Suprapubic skin (tissue), 4 donors: ENCODE measurements at regions not wholly inside any gene's neighbourhood (a gene's known extent, or its start where the extent isn't known, plus 50 kb on each side); places are given as distances from the start of the nearest gene placed in this dataset.

Experiments used
- DNase-seq, 2 donors: peaks; one replicate each; pipeline ENCODE4 v3.0.0-alpha.2; 2019; ENCODE audit warnings: low spot score in 2 of 2
- H3K27ac ChIP-seq: fragments of 200-600 bp; sonication (generic); one replicate; pipeline ENCODE4 v1.5.1; 2019
- H3K27me3 ChIP-seq: fragments of 200-600 bp; sonication (generic); one replicate; pipeline ENCODE4 v1.5.1; 2019
- H3K36me3 ChIP-seq: fragments of 200-600 bp; sonication (generic); one replicate; pipeline ENCODE4 v1.5.1; 2019
- H3K4me1 ChIP-seq: fragments of 200-600 bp; sonication (generic); one replicate; pipeline ENCODE4 v1.5.1; 2019
- H3K4me3 ChIP-seq: fragments of 200-600 bp; sonication (generic); one replicate; pipeline ENCODE4 v1.5.1; 2019; ENCODE audit warnings: mild to moderate bottlenecking
- H3K9me3 ChIP-seq: fragments of 200-600 bp; sonication (generic); one replicate; pipeline ENCODE4 v1.5.1; 2019
- EP300 ChIP-seq: sonication (generic); formaldehyde crosslinking; IDR thresholded peaks from one replicate; pipeline ENCODE4 v1.6.1; 2017; ENCODE audit warnings: antibody characterized with exemption
- POLR2A ChIP-seq, 2 donors: fragments of 450-650 bp; IDR thresholded peaks; one replicate each; pipeline ENCODE4 v1.6.1; 2017; ENCODE audit warnings: antibody characterized with exemption in 2 of 2, mild to moderate bottlenecking in 2 of 2, moderate library complexity in 2 of 2
- POLR2AphosphoS5 ChIP-seq, 3 donors: sonication (generic); formaldehyde crosslinking; IDR thresholded peaks; one replicate each; pipeline ENCODE4 v1.6.1; 2017; ENCODE audit warnings: antibody characterized with exemption in 3 of 3
- WGBS: methylation state at CpG from one replicate; pipeline ENCODE4 v1.1.5; 2018; 5-methylcytosine and 5-hydroxymethylcytosine counted together
- TF ChIP-seq, protein P1 (sequence below), 2 donors: fragments of 200-600 bp in 1 of 2; fragments of 450-650 bp in 1 of 2; sonication (generic) in 1 of 2; IDR thresholded peaks; one replicate each; pipeline ENCODE4 v1.5.1; 2016 to 2019; ENCODE audit warnings: antibody characterized with exemption in 2 of 2, mild to moderate bottlenecking in 1 of 2, moderate library complexity in 1 of 2

DNA sequence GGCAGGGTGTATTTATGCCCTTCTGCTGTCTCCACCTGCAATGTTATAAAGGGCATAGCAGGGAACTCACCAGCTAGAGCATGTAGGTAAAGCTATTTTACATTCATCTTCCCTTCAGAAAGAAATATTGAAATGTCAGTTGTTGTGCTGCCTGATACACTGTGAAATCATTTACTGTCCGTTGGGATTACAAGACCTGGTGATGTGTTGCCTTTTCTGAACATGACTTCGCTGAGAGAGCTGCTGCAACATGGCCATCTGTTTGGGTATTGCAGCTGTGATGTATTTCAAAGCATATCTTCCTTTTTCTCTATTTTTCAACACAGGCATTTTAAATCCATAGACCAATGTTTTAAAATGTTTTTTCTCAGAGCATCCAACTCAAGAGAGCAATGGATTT, 644.1 kb upstream of the GNPDA2 start:
- 46% methylated on average over 2 of the region's 2 CpGs for WGBS
- Histone ChIP-seq H3K4me1 (no peaks in the 10 kb centered on the region), H3K27me3 (no peaks in the 10 kb centered on the region), H3K27ac (no peak overlapping the region), H3K36me3 (no peaks in the 10 kb centered on the region), H3K4me3 (no peak overlapping the region), H3K9me3 (no peaks in the 10 kb centered on the region)
- TF ChIP-seq EP300 (no peak), POLR2A (IDR thresholded peaks at IDR 0.05) (no peak), POLR2AphosphoS5 (IDR thresholded peaks at IDR 0.05) (no peak)
- TF ChIP-seq, protein P1, sequence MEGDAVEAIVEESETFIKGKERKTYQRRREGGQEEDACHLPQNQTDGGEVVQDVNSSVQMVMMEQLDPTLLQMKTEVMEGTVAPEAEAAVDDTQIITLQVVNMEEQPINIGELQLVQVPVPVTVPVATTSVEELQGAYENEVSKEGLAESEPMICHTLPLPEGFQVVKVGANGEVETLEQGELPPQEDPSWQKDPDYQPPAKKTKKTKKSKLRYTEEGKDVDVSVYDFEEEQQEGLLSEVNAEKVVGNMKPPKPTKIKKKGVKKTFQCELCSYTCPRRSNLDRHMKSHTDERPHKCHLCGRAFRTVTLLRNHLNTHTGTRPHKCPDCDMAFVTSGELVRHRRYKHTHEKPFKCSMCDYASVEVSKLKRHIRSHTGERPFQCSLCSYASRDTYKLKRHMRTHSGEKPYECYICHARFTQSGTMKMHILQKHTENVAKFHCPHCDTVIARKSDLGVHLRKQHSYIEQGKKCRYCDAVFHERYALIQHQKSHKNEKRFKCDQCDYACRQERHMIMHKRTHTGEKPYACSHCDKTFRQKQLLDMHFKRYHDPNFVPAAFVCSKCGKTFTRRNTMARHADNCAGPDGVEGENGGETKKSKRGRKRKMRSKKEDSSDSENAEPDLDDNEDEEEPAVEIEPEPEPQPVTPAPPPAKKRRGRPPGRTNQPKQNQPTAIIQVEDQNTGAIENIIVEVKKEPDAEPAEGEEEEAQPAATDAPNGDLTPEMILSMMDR (IDR thresholded peaks at IDR 0.05): no peak
- DNase-seq: no peak

DNA sequence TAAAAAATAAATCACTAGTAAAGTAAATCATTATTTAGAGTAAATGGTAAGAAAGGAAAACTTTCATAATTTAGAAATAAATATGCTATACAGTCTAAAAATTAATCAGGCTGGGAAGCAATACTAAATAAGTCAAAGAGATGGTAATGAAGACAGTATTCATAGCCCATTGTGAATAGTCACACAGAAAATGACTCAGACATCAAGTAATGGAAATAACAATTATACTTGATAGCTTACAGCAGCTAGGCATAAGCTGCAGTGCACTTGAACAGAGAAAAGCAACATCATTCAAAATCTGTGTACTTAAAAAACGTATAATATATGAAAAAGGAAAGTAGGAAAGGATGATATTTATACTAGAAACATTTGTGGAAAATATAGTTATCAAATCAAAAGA, 642.5 kb upstream of the GNPDA2 start:
- H3K27ac ChIP-seq: no peak overlapping the region
- whole genome bisulfite sequencing: 38% methylated on average over 1 of the region's 1 CpG
- H3K36me3 ChIP-seq: no peaks in the 10 kb centered on the region
- DNase-seq: no peak
- H3K4me1 ChIP-seq: no peaks in the 10 kb centered on the region
- TF ChIP-seq EP300: no peak
- TF ChIP-seq POLR2A (IDR thresholded peaks at IDR 0.05): no peak
- no peak for TF ChIP-seq POLR2AphosphoS5 (IDR thresholded peaks at IDR 0.05)
- TF ChIP-seq, protein P1 (IDR thresholded peaks at IDR 0.05): no peak
- no peak overlapping the region for H3K4me3 ChIP-seq
- no peaks in the 10 kb centered on the region for H3K9me3 ChIP-seq
- no peaks in the 10 kb centered on the region for H3K27me3 ChIP-seq

DNA sequence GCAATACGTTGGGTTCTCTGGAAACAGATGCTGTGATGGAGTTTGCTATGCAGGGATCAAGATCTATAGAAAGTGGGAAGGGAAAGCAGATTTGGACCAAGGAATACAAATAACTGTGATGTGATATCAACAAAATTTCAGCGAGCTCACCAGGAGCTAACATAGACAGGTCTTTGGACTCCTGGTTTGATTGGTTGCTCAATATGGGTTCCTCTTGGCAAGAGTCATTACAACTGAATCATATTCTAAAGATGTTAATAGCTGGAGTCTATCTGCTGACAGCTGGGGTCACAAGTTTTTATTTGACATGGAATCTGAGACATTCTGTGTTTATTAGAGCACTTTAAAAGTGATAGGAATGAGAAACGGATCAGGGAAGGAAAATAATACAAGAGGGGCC, 637.6 kb upstream of the GNPDA2 start:
- H3K27me3 ChIP-seq: no peaks in the 10 kb centered on the region
- no peaks in the 10 kb centered on the region for H3K9me3 ChIP-seq
- TF ChIP-seq POLR2AphosphoS5 (IDR thresholded peaks at IDR 0.05): no peak
- TF ChIP-seq, protein P1 (IDR thresholded peaks at IDR 0.05): no peak
- no peak for TF ChIP-seq EP300
- no peak for TF ChIP-seq POLR2A (IDR thresholded peaks at IDR 0.05)
- H3K27ac ChIP-seq: no peak overlapping the region
- H3K4me1 ChIP-seq: no peaks in the 10 kb centered on the region
- DNase-seq: no peak
- WGBS: 75% methylated on average over 3 of the region's 3 CpGs
- H3K36me3 ChIP-seq: no peaks in the 10 kb centered on the region
- no peak overlapping the region for H3K4me3 ChIP-seq

DNA sequence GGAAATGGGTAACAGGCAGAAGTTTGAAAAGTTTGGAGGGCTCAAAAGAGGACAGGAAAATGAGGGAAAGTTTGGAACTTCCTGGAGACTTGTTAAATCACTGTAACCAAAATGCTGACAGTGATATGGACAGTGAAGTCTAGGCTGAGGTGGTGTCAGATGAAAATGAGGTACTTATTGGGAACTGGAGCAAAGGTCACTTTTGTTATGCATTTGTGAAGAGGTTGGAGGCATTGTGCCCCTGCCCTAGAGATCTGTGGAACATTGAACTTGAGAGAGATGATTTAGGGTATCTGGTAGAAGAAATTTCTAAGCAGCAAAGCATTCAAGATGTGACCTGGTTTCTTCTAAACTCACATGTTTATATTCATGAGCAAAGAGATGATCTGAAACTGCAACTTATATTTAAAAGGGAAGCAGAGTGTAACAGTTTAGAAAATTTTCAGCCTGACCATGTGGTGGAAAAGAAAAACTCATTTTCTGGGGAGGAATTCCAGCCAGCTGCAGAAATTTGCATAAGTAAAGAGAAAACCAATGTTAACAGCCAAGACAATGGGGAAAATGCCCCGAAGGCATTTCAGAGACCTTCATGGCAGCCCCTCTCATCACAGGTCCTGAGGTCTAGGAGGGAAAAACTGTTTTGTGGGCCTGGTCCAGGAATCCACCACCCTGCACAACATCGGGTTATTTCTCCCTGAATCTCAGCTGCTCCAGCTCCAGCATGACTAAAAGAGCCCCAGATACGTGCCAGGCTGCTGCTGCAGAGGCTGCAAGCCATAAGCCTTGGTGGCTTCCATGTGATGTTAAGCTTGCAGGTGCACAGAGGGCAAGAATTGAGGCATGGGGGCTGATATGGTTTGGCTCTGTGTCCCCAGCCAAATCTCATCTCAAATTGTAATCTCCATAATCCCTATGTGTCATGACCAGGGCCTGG, 632.5 kb upstream of the GNPDA2 start:
- TF ChIP-seq EP300: no peak
- TF ChIP-seq, protein P1 (IDR thresholded peaks at IDR 0.05): no peak
- TF ChIP-seq POLR2AphosphoS5 (IDR thresholded peaks at IDR 0.05): no peak
- no peak for TF ChIP-seq POLR2A (IDR thresholded peaks at IDR 0.05)
- no peak for DNase-seq
- Histone ChIP-seq H3K4me3 (no peak overlapping the region), H3K4me1 (no peaks in the 10 kb centered on the region), H3K36me3 (no peaks in the 10 kb centered on the region), H3K9me3 (no peaks in the 10 kb centered on the region), H3K27me3 (no peaks in the 10 kb centered on the region), H3K27ac (no peak overlapping the region)
- 66% methylated on average over 3 of the region's 3 CpGs for WGBS

DNA sequence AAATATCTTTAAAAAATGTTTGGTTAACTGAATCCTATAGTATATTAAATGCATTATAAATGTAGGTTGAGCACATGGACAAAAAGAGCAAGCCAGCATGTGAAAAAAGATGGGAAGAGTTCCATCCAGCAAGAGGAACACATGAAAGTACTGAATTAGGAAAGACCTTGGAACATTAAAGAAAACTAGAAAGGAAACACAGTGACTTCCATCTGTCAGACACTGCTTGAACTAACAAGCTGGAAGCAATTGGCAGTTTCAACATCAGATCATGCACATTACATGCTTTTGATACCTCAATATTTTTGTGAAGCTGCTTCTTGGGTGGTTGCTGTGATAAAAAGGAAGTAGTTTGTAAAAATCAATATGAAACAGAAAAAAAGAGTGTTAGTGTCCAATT, 626.8 kb upstream of the GNPDA2 start:
- H3K9me3 ChIP-seq: no peaks in the 10 kb centered on the region
- H3K4me3 ChIP-seq: no peak overlapping the region
- TF ChIP-seq POLR2AphosphoS5 (IDR thresholded peaks at IDR 0.05): no peak
- TF ChIP-seq EP300: no peak
- no peak for TF ChIP-seq POLR2A (IDR thresholded peaks at IDR 0.05)
- TF ChIP-seq, protein P1 (IDR thresholded peaks at IDR 0.05): no peak
- no peaks in the 10 kb centered on the region for H3K27me3 ChIP-seq
- peaks cover 5% of the 10 kb centered on the region for H3K4me1 ChIP-seq
- DNase-seq: no peak
- no peak overlapping the region for H3K27ac ChIP-seq
- H3K36me3 ChIP-seq: no peaks in the 10 kb centered on the region
